ENCODE measurements at regions not wholly inside any gene's neighbourhood (a gene's known extent, or its start where the extent isn't known, plus 50 kb on each side); places are given as distances from the start of the nearest gene placed in this dataset.

DNA sequence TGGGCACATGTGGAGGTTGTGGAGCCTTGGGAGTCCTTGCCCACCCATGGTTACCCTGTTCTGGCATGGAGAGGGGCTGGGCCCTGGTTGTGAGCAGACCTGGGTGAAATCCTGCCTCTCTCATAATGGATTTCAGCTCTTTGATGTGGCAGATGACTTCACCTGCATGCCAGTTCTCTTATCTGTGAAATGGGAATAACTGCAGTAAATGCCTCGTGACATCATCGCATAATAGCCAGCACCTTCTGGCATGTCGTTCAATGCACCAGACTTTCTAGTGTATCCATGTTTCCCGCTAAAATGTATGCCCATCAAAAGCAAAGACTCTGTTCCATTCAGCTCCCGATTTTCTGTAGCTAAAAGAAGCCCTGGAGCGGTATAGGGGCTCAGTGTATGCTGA lies 197.6 kb downstream of the MAF start:
- no peak overlapping the region for H3K9ac ChIP-seq
- no peaks in the 10 kb centered on the region for H3K4me1 ChIP-seq (ENCODE audit: control insufficient read depth in 1 of 2, insufficient read depth in 2 of 2, low read depth in 1 of 2, low read length in 1 of 2)
- 38% methylated on average over 6 of the region's 6 CpGs for WGBS (ENCODE audit: low lambda C conversion rate)
- no peak overlapping the region for H3K27ac ChIP-seq (ENCODE audit: low read depth in 2 of 2, low read length in 1 of 2)
- ChIA-PET CTCF (interaction anchor here (0.8 kb wide), 1 partner anchor 8 kb away, joined by 3 read pairs; no protein-coding TSS in a partner anchor), POLR2A (no interaction called here)
- H3K9me3 ChIP-seq, result no peaks in the 10 kb centered on the region
- H3K36me3 ChIP-seq (replicated peaks in 1 of 2; ENCODE audit: control insufficient read depth in 1 of 2, insufficient read depth in 2 of 2, low read length in 1 of 2), result no peaks in the 10 kb centered on the region
- no peaks in the 10 kb centered on the region for H3K79me2 ChIP-seq (ENCODE audit: insufficient read depth)
- no peak for DNase-seq
- no peak overlapping the region for H3K4me3 ChIP-seq (ENCODE audit: low read depth in 2 of 2, low read length in 1 of 2)
- no peak overlapping the region for H2AFZ ChIP-seq (ENCODE audit: low read depth)
- no peaks in the 10 kb centered on the region for H3F3A ChIP-seq (replicated peaks; ENCODE audit: insufficient read depth)
- H3K4me2 ChIP-seq, result no peak overlapping the region
- no peaks in the 10 kb centered on the region for H3K27me3 ChIP-seq (ENCODE audit: insufficient read depth)
- no peak for TF ChIP-seq POLR2AphosphoS5 (IDR thresholded peaks at IDR 0.05; ENCODE audit: low read depth, low read length)
- no peak for TF ChIP-seq FOXM1 (IDR thresholded peaks at IDR 0.05; ENCODE audit: low read depth)
- TF ChIP-seq FOSL2 (IDR thresholded peaks at IDR 0.05; ENCODE audit: borderline replicate concordance, low read depth), result no peak
- TF ChIP-seq PBX3 (IDR thresholded peaks at IDR 0.05), result no peak
- no peak for TF ChIP-seq GABPA (IDR thresholded peaks at IDR 0.05; ENCODE audit: low read depth)
- no peak for TF ChIP-seq CHD2 (IDR thresholded peaks at IDR 0.05; ENCODE audit: low read length, partially characterized antibody)
- TF ChIP-seq TCF12 (IDR thresholded peaks at IDR 0.05), result no peak
- no peak for TF ChIP-seq FOXJ3 (CRISPR knock-in tag; IDR thresholded peaks at IDR 0.05)
- no peaks in the 10 kb centered on the region for H3K9me2 ChIP-seq
- no peaks in the 10 kb centered on the region for H4K20me1 ChIP-seq (ENCODE audit: insufficient read depth)

GRCh38 chr16:79402356-79402755 lies 198.2 kb downstream of the MAF start:
- WGBS (ENCODE audit: low lambda C conversion rate), result 27% methylated on average over 5 of the region's 5 CpGs
- Histone ChIP-seq H3K36me3 (replicated peaks in 1 of 2; ENCODE audit: control insufficient read depth in 1 of 2, insufficient read depth in 2 of 2, low read length in 1 of 2) (no peaks in the 10 kb centered on the region), H3K4me1 (ENCODE audit: control insufficient read depth in 1 of 2, insufficient read depth in 2 of 2, low read depth in 1 of 2, low read length in 1 of 2) (no peaks in the 10 kb centered on the region), H3K9me2 (no peaks in the 10 kb centered on the region), H3K27me3 (ENCODE audit: insufficient read depth) (no peaks in the 10 kb centered on the region), H3K4me2 (no peak overlapping the region), H3K4me3 (ENCODE audit: low read depth in 2 of 2, low read length in 1 of 2) (no peak overlapping the region), H3K9me3 (no peaks in the 10 kb centered on the region), H3F3A (replicated peaks; ENCODE audit: insufficient read depth) (no peaks in the 10 kb centered on the region), H3K79me2 (ENCODE audit: insufficient read depth) (no peaks in the 10 kb centered on the region), H3K9ac (no peak overlapping the region), H3K27ac (ENCODE audit: low read depth in 2 of 2, low read length in 1 of 2) (no peak overlapping the region), H2AFZ (ENCODE audit: low read depth) (no peak overlapping the region), H4K20me1 (ENCODE audit: insufficient read depth) (no peaks in the 10 kb centered on the region)
- ChIA-PET CTCF (interaction anchor here (1.3 kb wide), 1 partner anchor 24 kb away, joined by 3 read pairs; no protein-coding TSS in a partner anchor), POLR2A (no interaction called here)
- no peak for TF ChIP-seq RFX5 (IDR thresholded peaks at IDR 0.05; ENCODE audit: low read length)
- no peak for DNase-seq

GRCh38 chr16:79401782-79402181 lies 198.8 kb downstream of the MAF start:
- no peak for TF ChIP-seq FOXJ3 (CRISPR knock-in tag; IDR thresholded peaks at IDR 0.05)
- TF ChIP-seq RXRA (IDR thresholded peaks at IDR 0.05; ENCODE audit: borderline replicate concordance, low read depth), result no peak
- no peak for TF ChIP-seq NFIC (IDR thresholded peaks at IDR 0.05; ENCODE audit: borderline replicate concordance)
- no peak for TF ChIP-seq RFX5 (IDR thresholded peaks at IDR 0.05; ENCODE audit: low read length)
- TF ChIP-seq EP300 (IDR thresholded peaks at IDR 0.05; ENCODE audit: borderline replicate concordance in 1 of 2, low read depth in 1 of 2, low read length in 1 of 2), result no peak
- no peak for TF ChIP-seq SMC3 (IDR thresholded peaks at IDR 0.05; ENCODE audit: low read depth, low read length)
- no peak for TF ChIP-seq SIN3A (IDR thresholded peaks at IDR 0.05; ENCODE audit: borderline replicate concordance, low read depth, low read length)
- TF ChIP-seq, protein P1, sequence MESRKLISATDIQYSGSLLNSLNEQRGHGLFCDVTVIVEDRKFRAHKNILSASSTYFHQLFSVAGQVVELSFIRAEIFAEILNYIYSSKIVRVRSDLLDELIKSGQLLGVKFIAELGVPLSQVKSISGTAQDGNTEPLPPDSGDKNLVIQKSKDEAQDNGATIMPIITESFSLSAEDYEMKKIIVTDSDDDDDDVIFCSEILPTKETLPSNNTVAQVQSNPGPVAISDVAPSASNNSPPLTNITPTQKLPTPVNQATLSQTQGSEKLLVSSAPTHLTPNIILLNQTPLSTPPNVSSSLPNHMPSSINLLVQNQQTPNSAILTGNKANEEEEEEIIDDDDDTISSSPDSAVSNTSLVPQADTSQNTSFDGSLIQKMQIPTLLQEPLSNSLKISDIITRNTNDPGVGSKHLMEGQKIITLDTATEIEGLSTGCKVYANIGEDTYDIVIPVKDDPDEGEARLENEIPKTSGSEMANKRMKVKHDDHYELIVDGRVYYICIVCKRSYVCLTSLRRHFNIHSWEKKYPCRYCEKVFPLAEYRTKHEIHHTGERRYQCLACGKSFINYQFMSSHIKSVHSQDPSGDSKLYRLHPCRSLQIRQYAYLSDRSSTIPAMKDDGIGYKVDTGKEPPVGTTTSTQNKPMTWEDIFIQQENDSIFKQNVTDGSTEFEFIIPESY (IDR thresholded peaks at IDR 0.05; ENCODE audit: borderline replicate concordance, low read depth), result no peak
- TF ChIP-seq GATA2 (CRISPR knock-in tag; IDR thresholded peaks at IDR 0.05), result no peak
- no peak for TF ChIP-seq CTCF (IDR thresholded peaks at IDR 0.05)
- Histone ChIP-seq H3K4me1 (ENCODE audit: control insufficient read depth in 1 of 2, insufficient read depth in 2 of 2, low read depth in 1 of 2, low read length in 1 of 2) (no peaks in the 10 kb centered on the region), H3K36me3 (replicated peaks in 1 of 2; ENCODE audit: control insufficient read depth in 1 of 2, insufficient read depth in 2 of 2, low read length in 1 of 2) (no peaks in the 10 kb centered on the region), H3K9me3 (no peaks in the 10 kb centered on the region), H3K4me3 (ENCODE audit: low read depth in 2 of 2, low read length in 1 of 2) (no peak overlapping the region), H3K4me2 (no peak overlapping the region), H3K9me2 (no peaks in the 10 kb centered on the region), H3K9ac (no peak overlapping the region), H4K20me1 (ENCODE audit: insufficient read depth) (no peaks in the 10 kb centered on the region), H3K27ac (ENCODE audit: low read depth in 2 of 2, low read length in 1 of 2) (no peak overlapping the region), H2AFZ (ENCODE audit: low read depth) (no peak overlapping the region), H3F3A (replicated peaks; ENCODE audit: insufficient read depth) (no peaks in the 10 kb centered on the region), H3K27me3 (ENCODE audit: insufficient read depth) (no peaks in the 10 kb centered on the region), H3K79me2 (ENCODE audit: insufficient read depth) (no peaks in the 10 kb centered on the region)
- POLR2A ChIA-PET, result no interaction called here
- no peak for DNase-seq
- 50% methylated on average over 1 of the region's 1 CpG for WGBS (ENCODE audit: low lambda C conversion rate)
- CTCF ChIA-PET, result interaction anchor here (1.3 kb wide), 1 partner anchor 25 kb away, joined by 3 read pairs; no protein-coding TSS in a partner anchor

Data from SK-N-SH (cell line).